ENCODE measurements at regions not wholly inside any gene's neighbourhood (a gene's known extent, or its start where the extent isn't known, plus 50 kb on each side); places are given as distances from the start of the nearest gene placed in this dataset.

DNA sequence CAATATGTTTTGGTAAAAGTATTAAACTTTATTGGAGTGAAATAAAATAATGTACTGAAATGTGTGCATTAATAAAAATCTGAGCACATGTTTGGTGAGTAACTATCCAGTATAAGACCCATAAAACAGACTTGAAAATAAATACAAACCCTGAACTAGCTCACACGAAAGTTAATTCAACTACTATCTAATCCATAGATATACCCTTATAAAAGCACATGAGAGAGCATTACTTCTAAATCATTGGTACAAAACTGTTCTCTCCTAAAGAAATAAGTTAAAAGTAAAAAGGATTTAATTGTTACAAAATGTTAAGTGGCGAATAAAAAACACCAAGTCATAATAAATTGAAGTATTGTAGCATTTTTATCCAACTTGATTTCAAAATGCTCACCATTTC lies 295.6 kb downstream of the PTPRC start:
- peak overlapping the region; percentile 69 for H3K4me3 ChIP-seq (ENCODE audit: low read depth, low read length)
- DNase-seq (ENCODE audit: low read depth) = no peak
- TF ChIP-seq, protein P1, sequence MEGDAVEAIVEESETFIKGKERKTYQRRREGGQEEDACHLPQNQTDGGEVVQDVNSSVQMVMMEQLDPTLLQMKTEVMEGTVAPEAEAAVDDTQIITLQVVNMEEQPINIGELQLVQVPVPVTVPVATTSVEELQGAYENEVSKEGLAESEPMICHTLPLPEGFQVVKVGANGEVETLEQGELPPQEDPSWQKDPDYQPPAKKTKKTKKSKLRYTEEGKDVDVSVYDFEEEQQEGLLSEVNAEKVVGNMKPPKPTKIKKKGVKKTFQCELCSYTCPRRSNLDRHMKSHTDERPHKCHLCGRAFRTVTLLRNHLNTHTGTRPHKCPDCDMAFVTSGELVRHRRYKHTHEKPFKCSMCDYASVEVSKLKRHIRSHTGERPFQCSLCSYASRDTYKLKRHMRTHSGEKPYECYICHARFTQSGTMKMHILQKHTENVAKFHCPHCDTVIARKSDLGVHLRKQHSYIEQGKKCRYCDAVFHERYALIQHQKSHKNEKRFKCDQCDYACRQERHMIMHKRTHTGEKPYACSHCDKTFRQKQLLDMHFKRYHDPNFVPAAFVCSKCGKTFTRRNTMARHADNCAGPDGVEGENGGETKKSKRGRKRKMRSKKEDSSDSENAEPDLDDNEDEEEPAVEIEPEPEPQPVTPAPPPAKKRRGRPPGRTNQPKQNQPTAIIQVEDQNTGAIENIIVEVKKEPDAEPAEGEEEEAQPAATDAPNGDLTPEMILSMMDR (conservative IDR thresholded peaks at IDR 0.05; ENCODE audit: low read depth, low read length) = no peak

DNA sequence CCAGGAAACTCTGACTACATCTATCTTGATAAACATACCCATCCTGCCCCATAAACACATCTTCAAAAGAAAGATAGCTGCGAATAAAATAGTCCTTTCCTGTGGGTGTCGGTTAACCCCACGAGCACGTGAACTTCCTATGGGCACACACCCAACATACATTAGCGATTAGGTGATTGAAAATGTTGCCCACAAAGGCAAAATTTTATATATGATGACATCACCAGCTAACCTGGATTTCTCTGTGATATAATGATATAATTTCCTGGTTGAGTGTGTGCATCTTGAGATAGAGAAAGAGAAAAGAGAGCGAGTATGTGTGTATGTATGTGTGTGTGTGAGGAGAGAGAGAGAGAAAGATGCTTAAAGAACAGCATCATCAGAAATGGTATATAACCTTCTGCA lies 296.1 kb downstream of the PTPRC start:
- no peak for DNase-seq (ENCODE audit: low read depth)
- H3K4me3 ChIP-seq (ENCODE audit: low read depth, low read length) = peak overlapping the region; percentile 69
- TF ChIP-seq, protein P1 (conservative IDR thresholded peaks at IDR 0.05; ENCODE audit: low read depth, low read length) = no peak

DNA sequence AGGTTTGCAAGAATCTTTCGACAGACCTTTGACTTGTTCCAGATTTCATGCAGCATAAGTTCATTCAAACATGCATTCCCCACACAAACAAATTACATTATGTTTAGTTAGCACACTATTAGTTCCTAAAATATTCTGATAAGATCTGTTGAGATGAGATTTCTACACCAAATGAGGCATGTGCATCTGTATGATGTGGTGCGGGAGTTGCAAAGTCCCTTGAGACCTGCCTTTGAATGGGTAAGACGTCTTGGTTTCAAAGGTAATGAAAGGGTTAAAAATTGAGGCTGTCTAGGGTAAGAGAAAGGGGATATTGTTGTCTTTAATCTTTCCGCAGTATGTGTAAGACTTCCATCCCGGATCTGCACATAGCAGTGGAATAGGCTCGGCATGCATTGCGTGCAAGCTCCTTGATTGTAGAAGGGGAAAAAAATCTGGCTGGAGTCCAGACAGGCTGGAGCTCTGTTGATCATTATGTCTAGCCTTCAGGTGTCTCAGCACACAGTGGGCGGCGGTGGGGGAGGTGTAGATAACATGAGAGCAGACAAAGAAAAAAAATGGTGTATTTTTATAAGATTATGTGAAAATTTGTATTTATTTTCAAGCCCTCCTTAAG lies 296.6 kb downstream of the PTPRC start:
- peak overlapping the region; percentile 69 for H3K4me3 ChIP-seq (ENCODE audit: low read depth, low read length)
- DNase-seq (ENCODE audit: low read depth) = peak; percentile 83
- TF ChIP-seq, protein P1 (conservative IDR thresholded peaks at IDR 0.05; ENCODE audit: low read depth, low read length) = no peak

DNA sequence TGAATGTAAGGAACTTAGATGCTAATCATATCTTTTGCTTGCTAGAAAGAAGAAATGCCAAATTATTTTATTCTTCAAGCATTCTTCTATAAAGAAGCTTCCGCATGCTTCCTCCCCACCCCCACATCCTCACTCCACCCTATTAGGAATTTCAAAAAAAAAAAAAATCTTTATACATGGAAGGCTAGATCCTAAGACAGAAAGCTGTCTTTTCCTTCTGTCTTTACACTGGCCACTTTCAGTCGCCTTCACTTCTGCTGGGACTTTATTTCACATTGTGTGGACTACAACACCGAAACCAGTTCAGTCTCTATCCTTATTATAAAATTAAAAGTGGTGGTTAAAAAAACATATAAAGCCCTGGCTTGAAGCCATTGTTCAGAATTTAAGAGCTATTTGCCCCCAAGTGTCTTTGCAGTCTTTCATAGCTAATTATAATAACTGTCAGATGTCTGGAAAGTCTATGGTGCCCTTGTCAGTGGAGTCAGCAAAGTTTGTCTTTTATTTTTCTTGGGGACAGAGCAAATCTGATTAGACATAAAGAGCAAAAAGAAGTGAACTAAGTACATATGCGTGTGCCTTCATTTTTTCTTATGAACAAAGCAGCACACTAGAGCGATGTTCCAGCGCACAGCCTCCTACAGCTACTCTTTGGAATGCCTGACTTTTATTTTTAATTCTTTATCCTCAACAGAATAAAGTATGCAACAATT lies 297.7 kb downstream of the PTPRC start:
- no peak for DNase-seq (ENCODE audit: low read depth)
- H3K4me3 ChIP-seq (ENCODE audit: low read depth, low read length) = peak overlapping the region; percentile 69
- TF ChIP-seq, protein P1 (conservative IDR thresholded peaks at IDR 0.05; ENCODE audit: low read depth, low read length) = no peak

DNA sequence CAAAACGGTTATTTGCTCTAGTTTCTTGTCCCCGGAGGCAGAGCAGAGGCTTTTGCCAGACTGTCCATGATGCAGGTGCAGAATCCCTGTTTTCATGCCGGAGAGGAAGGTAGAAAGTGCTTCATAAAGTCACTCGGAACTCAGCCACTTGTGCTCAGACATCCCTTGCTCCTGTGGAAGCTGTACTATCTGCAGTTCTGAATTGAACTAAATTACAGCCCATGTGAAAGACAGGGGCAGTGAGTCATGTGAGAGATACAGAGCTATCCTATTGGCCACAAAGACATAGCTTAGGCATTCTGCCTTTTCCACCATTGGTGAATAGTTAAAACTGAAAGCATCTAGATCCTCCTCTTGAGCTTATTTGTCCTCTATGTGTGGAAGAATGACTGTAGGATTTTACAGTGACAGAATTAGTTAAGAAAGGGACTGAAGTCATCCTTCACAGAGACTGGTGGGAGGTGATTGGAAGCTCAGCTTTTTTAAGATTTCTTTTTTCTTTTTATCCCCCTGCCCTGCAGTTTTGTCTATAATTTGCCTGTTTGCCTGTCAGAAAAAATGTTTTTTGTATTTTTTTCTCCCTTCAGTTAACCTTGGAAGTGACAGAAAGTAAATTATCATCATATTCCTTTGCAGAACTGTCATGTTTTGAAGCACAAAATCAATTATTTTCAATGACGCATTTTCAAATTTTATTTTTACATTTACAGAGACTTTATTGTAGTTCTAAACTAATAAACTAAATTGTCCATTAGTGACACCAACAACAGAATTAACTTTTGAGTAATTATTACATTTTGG lies 298.6 kb downstream of the PTPRC start:
- H3K4me3 ChIP-seq (ENCODE audit: low read depth, low read length) = peak overlapping the region; percentile 69
- TF ChIP-seq, protein P1 (conservative IDR thresholded peaks at IDR 0.05; ENCODE audit: low read depth, low read length) = no peak
- peak; percentile 87 for DNase-seq (ENCODE audit: low read depth)

DNA sequence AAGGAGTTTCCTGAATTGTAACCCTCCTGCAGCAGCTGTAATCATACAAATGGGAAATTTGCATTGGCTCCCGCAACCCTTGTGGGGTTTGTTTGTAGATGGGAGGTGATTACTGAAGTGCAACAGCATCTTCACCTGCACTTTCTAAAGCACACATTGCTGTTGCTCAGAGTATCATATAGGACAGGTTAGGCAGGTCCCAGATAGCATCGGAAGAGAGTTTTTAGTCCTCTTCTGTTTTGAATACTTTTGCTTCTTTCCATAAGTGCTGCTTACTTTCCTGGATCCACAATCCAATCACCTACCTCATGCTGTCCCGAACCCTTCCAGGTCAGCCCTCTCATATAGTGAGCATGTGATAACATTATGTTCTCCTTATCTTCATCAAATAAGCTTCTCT lies 300.4 kb downstream of the PTPRC start:
- H3K4me3 ChIP-seq (ENCODE audit: low read depth, low read length) = no peak overlapping the region

More for the DNA sequence above, 300.4 kb downstream of the PTPRC start:
- DNase-seq (ENCODE audit: low read depth) = no peak
- TF ChIP-seq, protein P1 (conservative IDR thresholded peaks at IDR 0.05; ENCODE audit: low read depth, low read length) = no peak

Data from epithelial cell of proximal tubule (primary cell).